Activated naive CD8-positive, alpha-beta T cell (primary cell): ENCODE measurements at regions not wholly inside any gene's neighbourhood (a gene's known extent, or its start where the extent isn't known, plus 50 kb on each side); places are given as distances from the start of the nearest gene placed in this dataset.
A peak's percentile ranks its signal among the peaks of the same experiment; 100 is the strongest.
"Not testable (repeated sequence)": the region's sequence is repeated elsewhere in the genome, so short reads cannot be mapped to it uniquely, and the experiment has no call there.

Source experiments
- H3K27ac Mint-ChIP-seq: one replicate; pipeline ENCODE4 v1.8.0; 2021; ENCODE audit warnings: mixed read lengths
- H3K27me3 Mint-ChIP-seq: one replicate; pipeline ENCODE4 v1.8.0; 2021; ENCODE audit warnings: mixed read lengths
- H3K36me3 Mint-ChIP-seq: one replicate; pipeline ENCODE4 v1.8.0; 2021; ENCODE audit warnings: mixed read lengths
- H3K4me1 Mint-ChIP-seq: one replicate; pipeline ENCODE4 v1.8.0; 2021; ENCODE audit warnings: low read depth, mixed read lengths
- H3K4me3 Mint-ChIP-seq: one replicate; pipeline ENCODE4 v1.8.0; 2021; ENCODE audit warnings: mild to moderate bottlenecking, mixed read lengths
- H3K9me3 Mint-ChIP-seq: one replicate; pipeline ENCODE4 v1.8.0; 2021; ENCODE audit warnings: low read depth, mixed read lengths

- Mint-ChIP-seq H3K27me3 (no peaks in the 10 kb centered on the region), H3K4me3 (peak overlapping the region; percentile 88), H3K4me1 (peaks cover 27% of the 10 kb centered on the region), H3K27ac (peak overlapping the region; percentile 91), H3K9me3 (no peaks in the 10 kb centered on the region), H3K36me3 (no peaks in the 10 kb centered on the region)
These were observed 120.9 kb downstream of the METRNL start for GRCh38 chr17:83200231-83200699.

GRCh38 chr17:83200751-83201150, 121.3 kb downstream of the METRNL start:
- H3K36me3 Mint-ChIP-seq: no peaks in the 10 kb centered on the region

GRCh38 chr17:83201206-83202001, 122.0 kb downstream of the METRNL start:
- Mint-ChIP-seq H3K27me3 (no peaks in the 10 kb centered on the region), H3K27ac (no peak overlapping the region), H3K9me3 (no peaks in the 10 kb centered on the region), H3K4me3 (no peak overlapping the region), H3K36me3 (no peaks in the 10 kb centered on the region), H3K4me1 (peaks cover 29% of the 10 kb centered on the region)

More at GRCh38 chr17:83200751-83201150, 121.3 kb downstream of the METRNL start:
- H3K27me3 Mint-ChIP-seq: no peaks in the 10 kb centered on the region
- peaks cover 27% of the 10 kb centered on the region for H3K4me1 Mint-ChIP-seq
- H3K9me3 Mint-ChIP-seq: no peaks in the 10 kb centered on the region
- H3K27ac Mint-ChIP-seq: peak overlapping the region; percentile 91
- H3K4me3 Mint-ChIP-seq: peak overlapping the region; percentile 2

- Mint-ChIP-seq H3K4me1 (peaks cover 29% of the 10 kb centered on the region), H3K27me3 (no peaks in the 10 kb centered on the region), H3K36me3 (no peaks in the 10 kb centered on the region), H3K4me3 (no peak overlapping the region), H3K9me3 (no peaks in the 10 kb centered on the region), H3K27ac (no peak overlapping the region)
These were observed 122.9 kb downstream of the METRNL start for GRCh38 chr17:83202002-83203000.

- Mint-ChIP-seq H3K4me1 (peaks cover 29% of the 10 kb centered on the region), H3K36me3 (no peaks in the 10 kb centered on the region), H3K9me3 (no peaks in the 10 kb centered on the region)
These were observed 123.7 kb downstream of the METRNL start for GRCh38 chr17:83203073-83203471.

GRCh38 chr17:83203472-83204221, 124.2 kb downstream of the METRNL start:
- H3K4me1 Mint-ChIP-seq: peaks cover 29% of the 10 kb centered on the region
- no peaks in the 10 kb centered on the region for H3K9me3 Mint-ChIP-seq
- H3K27me3 Mint-ChIP-seq: no peaks in the 10 kb centered on the region
- peak overlapping the region; percentile 6 for H3K27ac Mint-ChIP-seq
- no peak overlapping the region for H3K4me3 Mint-ChIP-seq
- H3K36me3 Mint-ChIP-seq: no peaks in the 10 kb centered on the region

More at GRCh38 chr17:83203073-83203471, 123.7 kb downstream of the METRNL start:
- Mint-ChIP-seq H3K4me3 (no peak overlapping the region), H3K27me3 (no peaks in the 10 kb centered on the region), H3K27ac (no peak overlapping the region)

GRCh38 chr17:83204230-83204725, 124.9 kb downstream of the METRNL start:
- H3K9me3 Mint-ChIP-seq: no peaks in the 10 kb centered on the region
- H3K4me3 Mint-ChIP-seq: no peak overlapping the region
- no peaks in the 10 kb centered on the region for H3K27me3 Mint-ChIP-seq
- no peaks in the 10 kb centered on the region for H3K36me3 Mint-ChIP-seq
- peaks cover 25% of the 10 kb centered on the region for H3K4me1 Mint-ChIP-seq
- no peak overlapping the region for H3K27ac Mint-ChIP-seq

GRCh38 chr17:83204736-83205386, 125.5 kb downstream of the METRNL start:
- H3K27me3 Mint-ChIP-seq, H3K4me3 Mint-ChIP-seq, H3K27ac Mint-ChIP-seq, H3K36me3 Mint-ChIP-seq, H3K9me3 Mint-ChIP-seq: not testable (repeated sequence)
- H3K4me1 Mint-ChIP-seq: peaks cover 19% of the 10 kb centered on the region

GRCh38 chr17:83205387-83206035, 126.1 kb downstream of the METRNL start:
- H3K9me3 Mint-ChIP-seq, H3K27me3 Mint-ChIP-seq, H3K27ac Mint-ChIP-seq, H3K36me3 Mint-ChIP-seq: not testable (repeated sequence)
- Mint-ChIP-seq H3K4me3 (peak overlapping the region; percentile 17), H3K4me1 (peaks cover 13% of the 10 kb centered on the region)

GRCh38 chr17:83206036-83206394, 126.6 kb downstream of the METRNL start:
- H3K4me3 Mint-ChIP-seq: peak overlapping the region; percentile 17
- H3K4me1 Mint-ChIP-seq, H3K36me3 Mint-ChIP-seq, H3K27me3 Mint-ChIP-seq, H3K9me3 Mint-ChIP-seq, H3K27ac Mint-ChIP-seq: not testable (repeated sequence)

GRCh38 chr17:83206819-83207588, 127.6 kb downstream of the METRNL start:
- not testable (repeated sequence) for H3K9me3 Mint-ChIP-seq, H3K4me3 Mint-ChIP-seq, H3K36me3 Mint-ChIP-seq, H3K27ac Mint-ChIP-seq, H3K4me1 Mint-ChIP-seq, H3K27me3 Mint-ChIP-seq

GRCh38 chr17:83247001-83247400, 167.6 kb downstream of the METRNL start:
- H3K4me3 Mint-ChIP-seq, H3K36me3 Mint-ChIP-seq, H3K4me1 Mint-ChIP-seq, H3K27ac Mint-ChIP-seq, H3K27me3 Mint-ChIP-seq, H3K9me3 Mint-ChIP-seq: not testable (repeated sequence)
